GM18907 (cell line): ENCODE measurements at regions not wholly inside any gene's neighbourhood (a gene's known extent, or its start where the extent isn't known, plus 50 kb on each side); places are given as distances from the start of the nearest gene placed in this dataset.

Source experiments
- ATAC-seq: cut with Tn5 transposase; IDR thresholded peaks from one replicate; pipeline ENCODE4 v1.9.1; 2021; ENCODE audit warnings: mild to moderate bottlenecking, moderate library complexity; ENCODE audit not compliant: unreplicated experiment

- ATAC-seq = no peak
These were observed 390.4 kb downstream of the SHISA9 start for GRCh38 chr16:13291591-13292333.

GRCh38 chr16:13296206-13296605 is 394.8 kb downstream of the SHISA9 start:
- ATAC-seq = no peak

GRCh38 chr16:13298666-13299065 is 397.3 kb downstream of the SHISA9 start:
- no peak for ATAC-seq

GRCh38 chr16:13300066-13300840 is 398.9 kb downstream of the SHISA9 start:
- no peak for ATAC-seq

GRCh38 chr16:13305019-13305755 is 403.8 kb downstream of the SHISA9 start:
- no peak for ATAC-seq

- no peak for ATAC-seq
These were observed 405.0 kb downstream of the SHISA9 start for GRCh38 chr16:13306161-13306995.

- no peak for ATAC-seq
These were observed 405.9 kb downstream of the SHISA9 start for GRCh38 chr16:13307255-13307654.

- ATAC-seq = no peak
These were observed 406.5 kb downstream of the SHISA9 start for GRCh38 chr16:13307851-13308250.

GRCh38 chr16:13312063-13312462 is 410.7 kb downstream of the SHISA9 start:
- ATAC-seq = no peak

GRCh38 chr16:13313351-13313750 is 412.0 kb downstream of the SHISA9 start:
- ATAC-seq = no peak

GRCh38 chr16:13314633-13315032 is 413.2 kb downstream of the SHISA9 start:
- no peak for ATAC-seq

GRCh38 chr16:13315642-13316427 is 414.4 kb downstream of the SHISA9 start:
- ATAC-seq = no peak

- no peak for ATAC-seq
These were observed 420.9 kb downstream of the SHISA9 start for GRCh38 chr16:13322336-13322735.

- no peak for ATAC-seq
These were observed 423.5 kb downstream of the SHISA9 start for GRCh38 chr16:13324851-13325250.

GRCh38 chr16:13325396-13325795 is 424.0 kb downstream of the SHISA9 start:
- no peak for ATAC-seq

GRCh38 chr16:13331918-13332317 is 430.5 kb downstream of the SHISA9 start:
- ATAC-seq = no peak

- ATAC-seq = no peak
These were observed 431.4 kb downstream of the SHISA9 start for GRCh38 chr16:13332713-13333255.

- no peak for ATAC-seq
These were observed 431.9 kb downstream of the SHISA9 start for GRCh38 chr16:13333336-13333735.

- ATAC-seq = no peak
These were observed 434.5 kb downstream of the SHISA9 start for GRCh38 chr16:13335879-13336278.

- ATAC-seq = no peak
These were observed 434.9 kb downstream of the SHISA9 start for GRCh38 chr16:13336335-13336734.
